GM19438 (cell line): ENCODE measurements at regions not wholly inside any gene's neighbourhood (a gene's known extent, or its start where the extent isn't known, plus 50 kb on each side); places are given as distances from the start of the nearest gene placed in this dataset.
"Not testable (repeated sequence)": the region's sequence is repeated elsewhere in the genome, so short reads cannot be mapped to it uniquely, and the experiment has no call there.

ENCODE experiments used
- ATAC-seq: cut with Tn5 transposase; IDR thresholded peaks from one replicate; pipeline ENCODE4 v1.9.1; 2021; ENCODE audit warnings: low read depth; ENCODE audit not compliant: unreplicated experiment

- no peak for ATAC-seq
Measured at GRCh38 chr9:96069629-96070220, 194.2 kb downstream of the ERCC6L2 start.

- ATAC-seq = no peak
Measured at GRCh38 chr9:96068511-96068910, 193.0 kb downstream of the ERCC6L2 start.

GRCh38 chr9:96067600-96067999 is 192.1 kb downstream of the ERCC6L2 start:
- ATAC-seq = no peak

GRCh38 chr9:96067004-96067403 is 191.5 kb downstream of the ERCC6L2 start:
- no peak for ATAC-seq

- no peak for ATAC-seq
Measured at GRCh38 chr9:96065482-96066251, 190.2 kb downstream of the ERCC6L2 start.

DNA sequence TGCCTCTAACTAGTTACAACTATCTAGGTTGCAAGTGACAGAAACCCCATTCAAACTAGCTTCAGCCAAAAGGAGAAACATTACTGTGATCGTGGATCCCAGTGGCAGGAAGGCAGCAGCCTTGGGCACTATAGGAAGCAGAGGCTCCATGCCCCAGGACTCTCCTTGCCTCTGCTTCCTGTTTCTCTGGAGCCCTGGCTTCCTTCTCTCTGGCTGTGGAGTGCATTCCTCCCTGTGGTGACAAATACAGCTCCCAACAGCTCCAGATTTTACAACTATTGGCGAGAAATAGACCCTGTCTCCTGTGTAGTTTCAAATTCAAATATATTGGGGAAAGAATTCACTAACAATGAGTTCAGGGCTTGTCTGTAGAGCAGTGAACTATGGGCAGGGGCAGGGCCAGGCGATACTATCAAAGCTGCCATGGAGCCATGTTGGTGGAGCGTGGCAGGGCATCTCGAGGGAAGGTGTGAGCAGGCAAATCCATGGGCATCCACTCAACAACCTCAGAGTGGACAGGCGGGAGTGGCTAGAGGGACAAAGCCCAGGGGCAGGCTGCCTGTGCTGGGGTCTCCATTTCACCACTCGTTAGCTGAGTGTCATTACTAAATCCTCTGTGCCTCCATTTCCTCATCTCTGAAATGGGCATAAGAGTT is 189.5 kb downstream of the ERCC6L2 start:
- no peak for ATAC-seq

GRCh38 chr9:96062854-96063253 is 187.4 kb downstream of the ERCC6L2 start:
- ATAC-seq = no peak

GRCh38 chr9:96062031-96062430 is 186.5 kb downstream of the ERCC6L2 start:
- ATAC-seq = no peak

DNA sequence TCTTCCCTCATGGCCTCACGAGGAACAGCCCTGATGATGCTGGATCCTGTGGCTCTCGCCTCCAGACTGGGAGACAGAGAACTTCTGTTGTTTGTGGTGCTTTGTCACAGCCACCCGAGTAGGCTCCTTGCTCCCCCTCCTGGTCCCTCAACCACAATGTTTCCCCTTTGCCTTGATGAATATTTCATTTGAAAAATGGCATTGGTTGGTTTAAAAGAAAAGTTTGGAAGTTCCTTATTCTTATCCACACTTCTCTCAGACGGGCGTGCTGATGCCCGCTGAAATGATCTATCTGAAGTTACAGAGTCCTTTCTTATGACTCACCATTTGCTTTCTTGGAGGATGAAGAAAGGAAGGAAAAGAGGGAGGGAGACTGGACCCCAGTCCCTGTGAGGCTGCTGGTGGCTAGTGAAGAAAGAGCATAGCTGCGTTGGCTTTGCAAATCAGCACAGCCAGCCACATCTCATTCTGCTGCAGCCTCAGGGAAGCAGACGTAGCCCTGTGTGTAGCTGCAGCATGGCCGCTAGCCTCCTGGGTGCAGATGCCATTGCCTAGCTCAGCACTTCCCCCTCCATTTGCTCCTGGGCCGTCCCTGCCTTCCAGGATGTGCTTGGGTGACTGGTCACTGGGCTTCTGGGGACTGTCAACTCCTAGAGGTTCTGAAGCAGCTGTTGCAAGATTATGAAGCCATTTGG is 185.9 kb downstream of the ERCC6L2 start:
- no peak for ATAC-seq

GRCh38 chr9:96058218-96058617 is 182.7 kb downstream of the ERCC6L2 start:
- no peak for ATAC-seq

- ATAC-seq = no peak
Measured at GRCh38 chr9:96057155-96057554, 181.7 kb downstream of the ERCC6L2 start.

DNA sequence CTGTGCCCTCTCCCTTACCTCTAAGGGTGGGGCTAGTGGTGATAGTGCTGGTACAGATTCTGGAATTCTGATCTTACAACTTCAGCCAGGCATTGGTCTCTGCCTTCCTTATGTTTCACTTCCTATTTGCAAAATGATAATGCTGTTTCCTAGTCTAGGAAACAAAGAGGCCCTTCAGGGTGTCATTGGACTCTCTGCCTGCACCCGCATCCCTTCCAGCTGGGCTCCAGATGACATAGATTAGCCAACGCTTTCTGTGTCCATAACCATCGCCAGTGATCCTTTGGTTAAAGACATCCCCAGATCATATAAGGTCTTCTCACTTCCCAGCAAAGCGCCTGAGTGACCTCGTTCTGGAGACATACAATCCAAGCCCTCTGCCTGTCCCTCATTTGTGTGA is 180.7 kb downstream of the ERCC6L2 start:
- no peak for ATAC-seq

DNA sequence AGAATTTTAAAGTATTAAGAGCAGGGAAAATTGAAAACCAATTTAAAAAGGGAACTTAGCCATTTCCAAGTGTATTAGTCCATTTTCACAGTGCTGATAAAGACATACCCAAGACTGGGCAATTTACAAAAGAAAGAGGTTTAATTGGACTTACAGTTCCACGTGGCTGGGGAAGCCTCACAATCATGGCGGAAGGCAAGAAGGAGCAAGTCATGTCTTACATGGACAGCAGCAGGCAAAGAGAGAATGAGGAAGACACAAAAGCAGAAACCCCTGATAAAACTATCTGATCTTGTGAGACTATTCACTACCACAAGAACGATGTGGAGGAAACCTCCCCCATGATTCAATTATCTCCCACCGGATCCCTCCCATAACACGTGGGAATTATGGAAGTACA is 178.8 kb downstream of the ERCC6L2 start:
- ATAC-seq = not testable (repeated sequence)

GRCh38 chr9:96052686-96053085 is 177.2 kb downstream of the ERCC6L2 start:
- ATAC-seq = no peak

DNA sequence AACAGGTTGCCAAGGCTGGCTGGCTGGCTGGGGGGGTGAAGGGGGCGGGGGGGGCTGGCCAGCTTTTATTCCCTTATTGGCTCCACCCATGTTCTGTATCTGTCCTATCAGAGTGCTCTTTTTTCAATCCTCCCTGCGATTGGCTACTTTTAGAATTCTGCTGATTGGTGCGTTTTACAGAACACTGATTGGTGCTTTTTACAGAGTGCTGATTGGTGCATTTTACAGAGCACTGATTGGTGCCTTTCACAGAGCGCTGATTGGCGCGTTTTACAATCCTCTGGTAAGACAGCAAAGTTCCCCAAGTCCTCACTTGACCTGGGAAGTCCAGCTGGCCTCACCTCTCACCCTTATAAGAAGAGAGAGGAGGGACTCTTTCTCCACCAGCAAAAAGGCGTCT is 175.9 kb downstream of the ERCC6L2 start:
- no peak for ATAC-seq

GRCh38 chr9:96050861-96051155 is 175.3 kb downstream of the ERCC6L2 start:
- no peak for ATAC-seq

DNA sequence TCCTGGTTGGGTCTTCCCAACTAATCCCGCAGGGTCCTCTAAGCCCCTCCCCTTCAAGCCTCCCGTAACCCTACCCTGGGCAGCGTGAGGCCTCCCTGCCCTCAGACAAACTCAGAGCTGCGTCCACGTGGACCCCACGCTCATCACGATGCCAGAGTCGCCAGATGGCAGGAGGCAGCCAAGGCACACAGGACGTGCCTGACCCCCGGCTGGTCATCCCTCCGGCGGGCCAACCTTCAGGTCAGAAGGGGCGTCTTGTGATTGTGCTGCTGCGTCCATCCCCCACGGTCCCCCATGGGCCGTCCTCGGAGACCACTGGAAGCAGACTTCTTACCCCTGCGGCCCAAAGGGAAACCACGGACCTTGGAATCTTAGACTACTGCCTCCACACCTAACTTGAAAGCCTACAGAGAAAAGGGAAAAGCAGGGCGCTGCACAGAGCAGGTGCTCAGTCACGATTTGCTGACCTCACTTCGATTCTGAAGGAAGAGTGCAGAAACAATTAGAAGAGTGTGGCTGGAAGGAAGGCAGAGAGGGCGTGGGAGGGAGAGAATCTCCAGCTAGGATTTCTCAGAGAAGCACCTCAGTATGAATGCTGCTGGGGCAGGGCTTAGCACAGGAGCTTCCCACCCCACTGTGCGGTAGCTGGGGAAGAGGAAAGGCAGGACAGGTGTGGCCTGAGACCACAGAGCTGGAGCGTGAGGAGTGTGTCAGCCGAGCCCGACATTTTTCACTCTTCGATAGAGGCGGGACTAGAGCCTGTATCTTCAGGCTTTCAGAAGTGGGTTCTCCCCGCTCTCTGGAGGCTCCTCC is 174.8 kb downstream of the ERCC6L2 start:
- no peak for ATAC-seq

DNA sequence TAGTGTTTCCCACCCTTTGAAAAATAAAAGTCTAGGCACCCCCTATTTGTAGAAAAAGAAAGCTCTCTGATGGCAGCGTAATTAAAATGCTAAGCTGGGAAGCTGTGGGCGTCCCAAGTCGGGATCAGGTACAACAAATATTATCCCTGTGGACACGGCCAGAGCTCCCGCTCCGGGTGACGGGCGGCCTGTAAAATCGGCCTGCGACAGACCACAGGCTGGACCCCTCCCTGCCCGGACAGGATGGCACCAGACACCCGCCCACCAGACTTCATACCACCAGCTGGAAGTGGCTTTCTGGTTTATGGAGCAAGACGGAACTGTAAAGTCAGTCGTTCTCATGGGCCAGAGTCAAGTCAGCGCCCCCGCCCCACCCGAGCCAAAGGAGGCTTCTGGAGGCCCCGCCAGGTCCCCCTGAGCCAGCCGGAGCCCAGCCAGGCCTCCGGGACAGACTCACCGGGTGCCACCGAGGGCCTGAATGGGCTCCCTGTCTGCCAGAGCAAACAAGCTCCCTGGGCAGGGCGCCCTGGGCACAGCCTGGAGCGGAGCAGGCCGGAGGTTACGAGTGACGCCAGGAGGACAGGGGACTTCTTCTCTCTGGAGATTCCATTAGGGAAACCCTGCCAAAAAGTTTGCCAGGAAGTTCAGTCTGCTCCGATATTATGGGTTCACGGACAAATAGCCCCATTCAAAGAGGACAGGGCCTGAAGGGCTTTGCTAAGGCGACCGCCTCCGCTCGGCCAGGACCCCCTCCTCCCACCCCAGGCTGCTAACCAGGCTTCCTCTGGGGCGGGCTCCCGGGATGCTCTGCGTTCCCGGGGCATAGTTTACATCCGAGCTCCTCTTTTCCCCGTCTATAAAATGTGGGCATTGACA is 173.7 kb downstream of the ERCC6L2 start:
- ATAC-seq = no peak

DNA sequence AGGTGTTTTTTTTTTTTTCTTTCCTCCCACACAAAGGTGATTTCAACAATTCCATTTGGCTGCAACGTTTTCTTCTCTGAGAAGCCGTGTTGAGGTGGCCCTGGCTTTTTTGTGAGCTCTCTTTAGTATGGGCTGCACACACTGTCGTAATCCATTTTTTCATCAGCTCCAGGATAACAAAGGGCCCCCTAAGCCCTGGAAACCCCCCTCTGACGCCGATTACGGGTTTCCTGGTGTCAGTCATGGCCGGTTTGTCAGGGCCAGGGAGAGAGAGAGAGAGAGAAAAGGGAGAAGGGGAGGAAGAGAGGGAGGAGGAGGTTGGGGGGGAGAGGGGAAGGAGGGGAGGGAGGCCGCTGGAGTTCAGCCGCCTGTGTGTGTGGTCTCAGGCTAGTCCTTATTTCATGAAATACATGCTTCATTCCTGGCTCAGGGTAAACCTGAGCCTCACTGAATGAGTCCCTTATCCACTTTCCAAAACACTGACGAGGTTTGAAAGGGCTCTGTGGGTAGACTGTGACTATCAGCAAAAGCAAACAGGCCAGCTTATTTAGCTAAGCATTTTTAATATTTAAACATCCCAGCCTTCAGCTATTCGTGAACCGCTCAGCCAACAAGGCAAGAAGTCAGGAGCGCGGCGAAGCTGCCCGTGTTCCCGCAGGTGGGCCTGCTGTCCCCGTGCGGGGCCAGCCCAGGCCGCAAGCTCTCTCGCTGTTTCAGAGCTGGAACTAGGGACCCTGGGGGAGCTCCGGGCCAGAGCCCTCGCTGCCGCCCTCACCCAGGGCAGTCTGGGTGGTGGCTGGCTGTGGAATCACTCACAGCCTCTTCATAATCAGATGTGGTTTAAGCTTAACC is 172.8 kb downstream of the ERCC6L2 start:
- no peak for ATAC-seq
